SK-N-MC (cell line): ENCODE measurements at regions not wholly inside any gene's neighbourhood (a gene's known extent, or its start where the extent isn't known, plus 50 kb on each side); places are given as distances from the start of the nearest gene placed in this dataset.

Experiments
- EZH2 ChIP-seq: fragments of 200-600 bp; sonication (generic); IDR thresholded peaks from one replicate; pipeline ENCODE4 v1.6.1; 2017; ENCODE audit warnings: antibody characterized with exemption
- FOXP2 ChIP-seq: optimal IDR thresholded peaks from 2 replicates; pipeline ENCODE3; 2011; ENCODE audit warnings: mild to moderate bottlenecking, moderate library complexity; ENCODE audit not compliant: insufficient read depth; ENCODE audit errors: extremely low read length, control extremely low read depth
- POLR2AphosphoS5 ChIP-seq: IDR thresholded peaks from 2 replicates; pipeline ENCODE4 v1.6.1; 2012; ENCODE audit warnings: mild to moderate bottlenecking, low read depth, low read length, borderline replicate concordance

DNA sequence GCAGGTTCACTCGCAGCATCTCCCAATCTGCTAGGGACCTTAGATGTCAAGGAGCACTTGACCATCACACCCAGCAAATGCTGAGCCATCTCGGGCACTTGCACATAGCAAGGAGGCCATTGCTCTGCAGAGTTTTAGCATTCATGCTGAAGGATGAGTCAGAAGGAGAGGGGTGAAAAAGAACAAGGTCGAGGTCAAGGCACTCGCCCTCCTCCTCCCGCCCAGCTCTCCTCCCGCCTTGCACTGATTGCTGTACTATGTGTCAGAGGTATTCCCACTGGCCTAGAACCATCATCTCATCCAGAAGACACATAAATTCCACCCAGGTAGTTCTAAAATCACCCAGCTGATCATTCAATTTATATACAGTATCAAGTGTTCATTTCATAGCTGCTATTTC, 255.1 kb upstream of the SP4 start:
- TF ChIP-seq POLR2AphosphoS5 = no peak
- no peak for TF ChIP-seq FOXP2
- no peak for TF ChIP-seq EZH2
